GM23338 (cell line): ENCODE measurements at regions not wholly inside any gene's neighbourhood (a gene's known extent, or its start where the extent isn't known, plus 50 kb on each side); places are given as distances from the start of the nearest gene placed in this dataset.

Source experiments
- ATAC-seq: fragments of 200-7000 bp; cut with Tn5 transposase; 3 replicates; pipeline ENCODE4 v1.9.1; 2020
- DNase-seq: peaks from one replicate; pipeline ENCODE4 v3.0.0-alpha.2; 2015; ENCODE audit warnings: low spot score
- H2AFZ ChIP-seq: fragments of 200-600 bp; sonication (generic); 2 replicates; pipeline ENCODE4 v1.8.0; 2016; ENCODE audit warnings: antibody characterized with exemption, mild to moderate bottlenecking, moderate library complexity
- H3F3A ChIP-seq: fragments of 200-600 bp; sonication (generic); replicated peaks from 2 replicates; pipeline ENCODE4 v1.8.0; 2017; ENCODE audit warnings: antibody characterized with exemption, mixed run types, low read depth
- H3K27ac ChIP-seq: fragments of 200-600 bp; sonication (generic); 2 replicates; pipeline ENCODE4 v1.6.1; 2016; ENCODE audit warnings: low read depth
- H3K27me3 ChIP-seq: fragments of 200-600 bp; sonication (generic); 2 replicates; pipeline ENCODE4 v1.8.0; 2016; ENCODE audit warnings: mild to moderate bottlenecking, mixed run types, moderate library complexity; ENCODE audit not compliant: insufficient read depth
- H3K36me3 ChIP-seq: fragments of 200-600 bp; sonication (generic); 2 replicates; pipeline ENCODE4 v1.8.0; 2016; ENCODE audit warnings: mild to moderate bottlenecking; ENCODE audit not compliant: insufficient read depth
- H3K4me1 ChIP-seq: fragments of 200-600 bp; sonication (generic); 2 replicates; pipeline ENCODE4 v1.8.0; 2016; ENCODE audit warnings: mild to moderate bottlenecking, moderate library complexity; ENCODE audit not compliant: insufficient read depth
- H3K4me2 ChIP-seq: fragments of 200-600 bp; sonication (generic); 2 replicates; pipeline ENCODE4 v1.7.1; 2017; ENCODE audit warnings: mixed run types
- H3K4me3 ChIP-seq: fragments of 200-600 bp; sonication (generic); 2 replicates; pipeline ENCODE4 v1.6.1; 2016; ENCODE audit warnings: mixed run types
- H3K79me2 ChIP-seq: fragments of 200-600 bp; sonication (generic); replicated peaks from 2 replicates; pipeline ENCODE4 v1.8.0; 2017; ENCODE audit warnings: mild to moderate bottlenecking; ENCODE audit not compliant: insufficient read depth
- H3K9me2 ChIP-seq: fragments of 200-600 bp; sonication (generic); 2 replicates; pipeline ENCODE4 v1.8.0; 2017; ENCODE audit not compliant: insufficient read depth
- H4K20me1 ChIP-seq: fragments of 200-600 bp; sonication (generic); replicated peaks from 2 replicates; pipeline ENCODE4 v1.8.0; 2017; ENCODE audit warnings: mild to moderate bottlenecking; ENCODE audit not compliant: insufficient read depth
- H3K27ac Mint-ChIP-seq: 2 replicates; pipeline ENCODE4 v1.8.0; 2020; ENCODE audit warnings: inconsistent platforms, mild to moderate bottlenecking, moderate library complexity, mixed read lengths
- H3K27me3 Mint-ChIP-seq: 3 replicates; pipeline ENCODE4 v1.8.0; 2022; ENCODE audit warnings: low read depth, mild to moderate bottlenecking, moderate library complexity, mixed read lengths, inconsistent platforms; ENCODE audit not compliant: insufficient read depth, poor library complexity
- H3K36me3 Mint-ChIP-seq: 3 replicates; pipeline ENCODE4 v1.8.0; 2021; ENCODE audit warnings: low read depth, mild to moderate bottlenecking, inconsistent platforms, moderate library complexity, mixed read lengths
- H3K4me1 Mint-ChIP-seq: 3 replicates; pipeline ENCODE4 v1.8.0; 2020; ENCODE audit warnings: mild to moderate bottlenecking, inconsistent platforms, mixed read lengths
- H3K4me3 Mint-ChIP-seq: 3 replicates; pipeline ENCODE4 v1.8.0; 2021; ENCODE audit warnings: moderate library complexity, mild to moderate bottlenecking, inconsistent platforms, mixed read lengths
- H3K9me3 Mint-ChIP-seq: 3 replicates; pipeline ENCODE4 v1.8.0; 2020; ENCODE audit warnings: moderate library complexity, mild to moderate bottlenecking, inconsistent platforms, mixed read lengths
- CTCF ChIP-seq, 2 experiments: fragments of 200-600 bp in 1 of 2; sonication (generic) in 1 of 2; conservative IDR thresholded peaks; 2 replicates each; pipeline versions ENCODE4 v1.5.1 to v1.6.1; 2016 to 2017; ENCODE audit warnings: antibody characterized with exemption in 2 of 2, low read depth in 2 of 2, mild to moderate bottlenecking in 2 of 2, moderate library complexity in 1 of 2
- EZH2phosphoT487 ChIP-seq: fragments of 200-600 bp; sonication (generic); IDR thresholded peaks from one replicate; pipeline ENCODE4 v1.8.1; 2018; ENCODE audit warnings: antibody characterized with exemption; ENCODE audit not compliant: unreplicated experiment
- JUNB ChIP-seq: IDR thresholded peaks from one replicate; pipeline ENCODE4 v1.6.1; 2016; ENCODE audit warnings: antibody characterized with exemption; ENCODE audit not compliant: unreplicated experiment
- NANOG ChIP-seq: IDR thresholded peaks from 2 replicates; pipeline ENCODE4 v1.6.1; 2016; ENCODE audit warnings: antibody characterized with exemption, borderline replicate concordance
- POLR2AphosphoS5 ChIP-seq: IDR thresholded peaks from 2 replicates; pipeline ENCODE4 v1.6.1; 2016; ENCODE audit warnings: antibody characterized with exemption, low read depth
- REST ChIP-seq: IDR thresholded peaks from one replicate; pipeline ENCODE4 v1.6.1; 2018; ENCODE audit warnings: antibody characterized with exemption; ENCODE audit not compliant: unreplicated experiment
- STAT1 ChIP-seq: IDR thresholded peaks from one replicate; pipeline ENCODE4 v1.6.1; 2016; ENCODE audit warnings: antibody characterized with exemption; ENCODE audit not compliant: unreplicated experiment
- ZNF114 ChIP-seq: fragments of 250-450 bp; sonication (Bioruptor Pico); IDR thresholded peaks from 2 replicates; pipeline ENCODE4 v1.5.0; 2020; ENCODE audit warnings: mild to moderate bottlenecking, moderate library complexity
- ZNF331 ChIP-seq: fragments of 250-450 bp; sonication (Bioruptor Pico); IDR thresholded peaks from 2 replicates; pipeline ENCODE4 v1.5.0; 2020; ENCODE audit warnings: low read depth, mild to moderate bottlenecking, moderate library complexity
- TF ChIP-seq, protein P1 (sequence below): IDR thresholded peaks from 2 replicates; pipeline ENCODE4 v1.6.1; 2016; ENCODE audit warnings: antibody characterized with exemption

DNA sequence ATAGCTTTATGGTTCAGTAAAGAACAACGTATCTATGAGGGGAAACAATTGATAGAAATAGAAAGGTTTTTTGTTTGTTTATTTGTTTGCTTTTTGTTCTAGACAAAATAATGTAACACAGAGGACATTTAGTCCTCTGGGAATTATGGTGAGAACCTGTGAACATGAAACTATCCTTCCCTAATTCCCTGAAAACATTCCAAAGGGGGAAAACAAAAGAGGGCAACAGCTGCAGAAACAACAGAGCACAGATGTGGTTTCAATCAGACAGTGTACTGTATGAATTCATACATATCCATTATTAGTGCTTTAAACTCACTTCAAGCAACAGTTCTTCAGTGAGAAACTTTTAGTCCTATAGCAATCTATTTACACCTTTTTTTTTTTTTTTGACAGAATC, 1489.8 kb upstream of the C9orf72 start (continued):
- TF ChIP-seq POLR2AphosphoS5, result no peak
- TF ChIP-seq ZNF114 (CRISPR knock-in tag), result no peak
- TF ChIP-seq REST, result no peak
- no peak for TF ChIP-seq ZNF331 (CRISPR knock-in tag)
- TF ChIP-seq, protein P1, sequence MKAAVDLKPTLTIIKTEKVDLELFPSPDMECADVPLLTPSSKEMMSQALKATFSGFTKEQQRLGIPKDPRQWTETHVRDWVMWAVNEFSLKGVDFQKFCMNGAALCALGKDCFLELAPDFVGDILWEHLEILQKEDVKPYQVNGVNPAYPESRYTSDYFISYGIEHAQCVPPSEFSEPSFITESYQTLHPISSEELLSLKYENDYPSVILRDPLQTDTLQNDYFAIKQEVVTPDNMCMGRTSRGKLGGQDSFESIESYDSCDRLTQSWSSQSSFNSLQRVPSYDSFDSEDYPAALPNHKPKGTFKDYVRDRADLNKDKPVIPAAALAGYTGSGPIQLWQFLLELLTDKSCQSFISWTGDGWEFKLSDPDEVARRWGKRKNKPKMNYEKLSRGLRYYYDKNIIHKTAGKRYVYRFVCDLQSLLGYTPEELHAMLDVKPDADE, result no peak

GRCh38 chr9:29066141-29066640, 1492.9 kb upstream of the C9orf72 start:
- Mint-ChIP-seq H3K9me3 (no peaks in the 10 kb centered on the region), H3K36me3 (no peaks in the 10 kb centered on the region), H3K27me3 (no peaks in the 10 kb centered on the region), H3K27ac (no peak overlapping the region), H3K4me3 (no peak overlapping the region), H3K4me1 (peaks cover 19% of the 10 kb centered on the region)
- H3K9me2 ChIP-seq, result no peaks in the 10 kb centered on the region
- no peak overlapping the region for H3K27ac ChIP-seq
- no peaks in the 10 kb centered on the region for H4K20me1 ChIP-seq
- no peak for TF ChIP-seq EZH2phosphoT487
- TF ChIP-seq CTCF (conservative IDR thresholded peaks at IDR 0.05; ENCODE audit: low read depth in 2 of 2), result no peak
- no peak for TF ChIP-seq REST
- no peak for TF ChIP-seq ZNF114 (CRISPR knock-in tag)
- TF ChIP-seq NANOG, result no peak
- no peak for TF ChIP-seq JUNB
- no peak for TF ChIP-seq STAT1
- TF ChIP-seq POLR2AphosphoS5, result no peak
- no peaks in the 10 kb centered on the region for H3K79me2 ChIP-seq
- H3K36me3 ChIP-seq, result no peaks in the 10 kb centered on the region
- no peak overlapping the region for H3K4me2 ChIP-seq
- no peaks in the 10 kb centered on the region for H3F3A ChIP-seq
- DNase-seq (no peak), ATAC-seq (no peak)
- H2AFZ ChIP-seq, result no peak overlapping the region
- no peak overlapping the region for H3K4me3 ChIP-seq
- H3K4me1 ChIP-seq, result 0 out of 2 replicates have a peak, but pooled peaks cover 4% of the 10 kb centered on the region
- H3K27me3 ChIP-seq, result no peaks in the 10 kb centered on the region
